H1 (cell line): ENCODE measurements at regions not wholly inside any gene's neighbourhood (a gene's known extent, or its start where the extent isn't known, plus 50 kb on each side); places are given as distances from the start of the nearest gene placed in this dataset.

ENCODE experiments used
- CHD2 ChIP-seq: IDR thresholded peaks from 2 replicates; pipeline ENCODE4 v1.6.1; 2012; ENCODE audit warnings: low read length, improper control_type of control experiment
- FOSL1 ChIP-seq: IDR thresholded peaks from 2 replicates; pipeline ENCODE4 v1.6.1; 2011; ENCODE audit warnings: mild to moderate bottlenecking, low read depth, low read length, moderate library complexity; ENCODE audit not compliant: insufficient read depth
- HDAC2 ChIP-seq, 2 experiments: fragments of 300-600 bp in 1 of 2; sonication (generic) in 1 of 2; IDR thresholded peaks; 2 replicates each; pipeline ENCODE4 v1.6.1; 2011 to 2012; ENCODE audit warnings: low read depth in 2 of 2, low read length in 2 of 2, mild to moderate bottlenecking in 2 of 2, moderate library complexity in 2 of 2, borderline replicate concordance in 1 of 2, inconsistent platforms in 1 of 2
- KDM5A ChIP-seq: fragments of 200-600 bp; IDR thresholded peaks from 2 replicates; pipeline ENCODE4 v1.7.1; 2012; ENCODE audit warnings: mild to moderate bottlenecking, low read length, inconsistent platforms, mixed read lengths
- SUZ12 ChIP-seq: fragments of 200-600 bp; sonication (generic); IDR thresholded peaks from 2 replicates; pipeline ENCODE4 v1.6.1; 2012; ENCODE audit warnings: mild to moderate bottlenecking, inconsistent platforms, low read length, moderate library complexity, mixed read lengths
- TEAD4 ChIP-seq: IDR thresholded peaks from 2 replicates; pipeline ENCODE4 v1.6.1; 2012; ENCODE audit warnings: low read depth, low read length, inconsistent platforms, mixed read lengths

GRCh38 chr22:47919001-47919441, 1156.6 kb downstream of the TBC1D22A start (continued):
- TF ChIP-seq TEAD4: no peak
- no peak for TF ChIP-seq HDAC2 (IDR thresholded peaks at IDR 0.05; ENCODE audit: borderline replicate concordance in 1 of 2, low read depth in 2 of 2, low read length in 2 of 2)
- no peak for TF ChIP-seq KDM5A
- TF ChIP-seq SUZ12: no peak
- TF ChIP-seq FOSL1: no peak
- TF ChIP-seq CHD2: no peak
